Stimulated activated CD4-positive, alpha-beta T cell treated with anti-CD3 and anti-CD28 coated beads, Interleukin-4, amount 100 ng/mL, for 4 hours (primary cell): ENCODE measurements at regions not wholly inside any gene's neighbourhood (a gene's known extent, or its start where the extent isn't known, plus 50 kb on each side); places are given as distances from the start of the nearest gene placed in this dataset.
"Not testable (repeated sequence)": the region's sequence is repeated elsewhere in the genome, so short reads cannot be mapped to it uniquely, and the experiment has no call there.

Experiments
- DNase-seq, 2 experiments: peaks; one replicate each; pipeline ENCODE4 v3.0.0-alpha.2; 2020

DNA sequence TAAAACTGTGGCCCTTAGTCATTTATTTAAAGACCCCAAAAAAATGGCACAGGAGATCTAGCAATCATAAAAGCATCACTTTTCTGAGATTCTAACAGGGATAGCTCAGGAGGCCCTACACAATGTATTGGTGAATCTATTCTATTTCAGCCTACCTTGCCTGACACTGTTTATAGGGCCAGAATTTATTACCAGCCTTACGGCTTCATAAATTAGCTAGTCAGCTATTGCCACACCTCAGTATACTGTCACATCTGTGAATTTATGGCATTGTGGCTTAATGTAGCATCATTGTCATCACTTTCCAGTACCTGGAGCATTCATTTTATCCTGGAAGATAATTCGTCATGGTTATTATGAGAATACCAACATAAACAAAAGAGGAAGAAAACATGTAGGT lies 121.2 kb upstream of the ERG start:
- no peak for DNase-seq

DNA sequence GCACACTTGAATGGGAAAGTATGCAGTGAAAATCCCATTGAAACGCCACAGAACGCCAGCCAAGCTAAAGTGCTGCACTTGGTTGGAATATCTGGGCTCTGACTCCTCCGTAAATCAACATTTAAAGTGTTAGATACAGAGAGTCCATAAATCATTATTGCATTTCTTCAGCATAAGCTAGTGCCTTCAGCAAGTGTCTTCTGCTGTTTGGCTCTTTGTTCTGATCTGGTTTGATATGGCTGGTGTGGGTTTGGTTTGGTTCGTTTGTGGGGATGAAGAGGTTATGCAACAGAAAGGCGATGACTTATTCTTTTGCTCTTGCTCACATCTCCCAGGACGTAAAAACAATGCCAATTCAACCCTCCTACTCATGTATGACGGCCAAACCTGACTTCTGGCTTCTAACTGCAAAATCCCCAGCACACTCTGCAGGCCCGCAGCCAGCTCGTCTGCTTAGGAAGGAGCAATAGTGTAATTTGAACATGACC lies 121.8 kb upstream of the ERG start:
- DNase-seq = no peak

DNA sequence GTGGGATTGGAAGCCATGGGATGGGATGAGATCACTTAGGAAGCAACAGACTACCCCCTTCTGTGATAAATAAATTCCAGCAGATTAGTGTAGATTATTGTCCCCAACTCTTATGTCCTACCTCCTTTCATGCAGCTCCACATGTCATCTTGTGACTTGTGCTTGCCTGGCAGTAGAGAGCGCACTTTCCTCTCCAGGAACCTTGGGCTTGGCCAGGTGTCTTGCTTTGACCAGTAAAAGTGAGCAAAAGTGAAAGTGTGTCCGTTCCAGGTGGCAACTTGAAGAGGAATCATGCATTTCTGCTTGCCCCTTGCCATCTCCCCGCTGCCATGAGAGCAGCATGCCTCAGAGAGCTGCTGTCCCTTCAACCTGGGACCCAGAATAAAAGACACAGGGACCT lies 122.9 kb upstream of the ERG start:
- no peak for DNase-seq

DNA sequence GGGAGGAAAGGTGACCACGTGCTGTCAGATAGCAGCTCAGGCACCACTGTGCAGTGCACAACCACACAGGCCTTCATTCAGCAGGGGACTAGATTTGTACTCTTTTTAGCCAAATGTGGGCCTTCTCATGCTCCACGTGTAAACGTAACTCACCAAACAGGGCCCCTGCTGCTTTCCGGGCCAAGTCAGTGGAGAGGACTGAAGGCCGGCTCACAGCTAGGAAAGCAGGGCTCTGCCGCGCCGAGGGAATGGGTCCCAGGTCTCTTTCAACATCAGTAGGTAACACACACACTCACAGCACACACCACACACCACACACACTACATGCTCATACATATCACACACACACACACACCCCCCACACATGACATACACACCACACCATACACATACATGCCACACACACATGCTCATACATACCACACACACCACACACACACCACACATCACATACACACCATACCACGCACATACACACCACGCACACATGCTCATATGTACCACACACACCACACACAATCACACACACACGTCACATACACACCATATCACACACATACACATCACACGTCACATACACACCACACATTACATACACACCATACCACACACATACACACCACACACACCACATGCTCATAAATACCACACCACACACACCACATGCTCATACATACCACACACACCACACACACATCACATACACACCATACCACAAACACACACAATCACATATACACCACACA lies 124.0 kb upstream of the ERG start:
- DNase-seq = no peak

DNA sequence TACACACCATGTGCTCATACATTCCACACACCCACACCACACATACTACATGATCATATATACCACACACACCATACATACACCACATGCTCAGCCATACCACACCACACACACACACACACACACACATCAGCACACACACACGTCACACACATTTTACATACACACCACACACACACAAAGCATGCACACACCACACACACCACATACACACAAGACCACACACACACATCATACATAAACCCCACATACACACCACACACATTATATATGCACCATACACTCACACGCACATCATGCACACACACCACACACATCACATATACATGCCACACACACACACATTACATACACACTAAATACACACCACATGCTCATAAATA lies 124.5 kb upstream of the ERG start:
- DNase-seq = no peak

DNA sequence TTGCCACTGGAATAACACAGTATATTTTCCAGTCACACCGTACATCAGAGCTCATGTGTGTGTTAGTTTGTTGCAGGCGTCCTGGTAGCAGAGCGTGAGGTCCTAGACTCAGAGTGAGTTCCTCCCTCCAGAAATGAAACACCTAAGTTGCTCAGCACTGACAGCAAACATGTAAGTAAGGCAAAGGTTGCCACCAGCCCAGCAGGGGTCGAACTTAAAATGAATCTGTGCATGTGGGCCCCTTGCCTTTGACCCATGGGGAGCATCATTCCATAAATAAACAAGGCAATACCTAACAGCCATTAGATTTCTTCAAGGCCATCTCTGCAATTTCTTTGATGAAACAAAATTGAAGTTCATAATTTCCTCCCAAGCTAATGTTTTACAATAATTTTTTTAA lies 125.3 kb upstream of the ERG start:
- no peak for DNase-seq

DNA sequence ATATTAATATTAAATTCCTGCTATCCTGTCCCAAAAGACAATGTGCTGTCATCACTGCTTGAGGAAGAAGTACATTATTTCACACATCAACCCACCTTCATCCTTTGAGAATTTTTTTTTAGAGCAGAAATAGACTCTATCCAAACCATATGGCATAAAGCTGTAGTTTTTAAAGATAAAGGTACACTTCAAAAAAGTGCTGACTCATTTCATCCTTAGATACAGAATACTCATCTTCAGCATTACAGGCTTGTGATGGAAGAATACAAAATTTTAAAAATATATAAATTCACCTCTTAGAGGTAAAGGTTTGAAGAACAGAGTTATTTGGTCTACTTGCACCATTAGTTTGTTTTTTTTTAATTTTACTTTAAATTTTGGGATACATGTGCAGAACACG lies 126.7 kb upstream of the ERG start:
- no peak for DNase-seq

DNA sequence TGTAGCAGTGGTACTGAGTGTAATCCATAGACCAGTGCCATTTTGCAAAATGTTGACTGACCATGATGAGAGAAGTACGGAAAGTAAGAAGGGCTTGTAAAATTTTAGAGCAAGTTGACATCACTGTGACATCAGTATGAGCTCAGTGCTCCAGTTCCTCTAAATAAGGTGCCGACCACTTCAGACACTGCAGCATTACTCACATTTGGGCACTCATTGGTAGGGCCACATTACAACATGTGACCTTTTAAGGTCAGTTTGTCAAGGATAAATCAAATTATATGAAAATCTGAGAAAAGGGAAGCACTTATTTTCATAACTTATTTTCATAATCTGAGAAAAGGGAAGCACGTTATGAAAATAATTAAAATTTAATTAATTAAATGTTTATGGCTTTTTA lies 128.0 kb upstream of the ERG start:
- no peak for DNase-seq

DNA sequence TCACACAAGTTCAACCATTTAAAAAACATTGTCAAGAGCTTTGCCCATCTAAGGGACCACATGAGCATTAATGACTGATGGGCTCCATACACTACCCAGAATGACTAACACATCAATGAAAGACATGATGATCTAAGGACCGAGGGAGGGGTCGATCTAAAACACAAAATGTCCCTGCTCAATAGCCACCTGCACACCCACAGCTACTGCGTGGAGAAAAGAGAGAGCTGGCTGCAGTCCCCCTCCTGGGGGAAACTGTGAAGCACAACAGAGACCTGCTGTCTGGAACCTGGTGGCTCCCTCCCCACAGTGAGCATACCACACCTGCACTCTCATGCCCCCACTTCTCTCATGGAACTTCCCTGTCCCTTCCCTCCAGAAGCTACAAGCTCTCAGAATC lies 130.1 kb upstream of the ERG start:
- DNase-seq = no peak

DNA sequence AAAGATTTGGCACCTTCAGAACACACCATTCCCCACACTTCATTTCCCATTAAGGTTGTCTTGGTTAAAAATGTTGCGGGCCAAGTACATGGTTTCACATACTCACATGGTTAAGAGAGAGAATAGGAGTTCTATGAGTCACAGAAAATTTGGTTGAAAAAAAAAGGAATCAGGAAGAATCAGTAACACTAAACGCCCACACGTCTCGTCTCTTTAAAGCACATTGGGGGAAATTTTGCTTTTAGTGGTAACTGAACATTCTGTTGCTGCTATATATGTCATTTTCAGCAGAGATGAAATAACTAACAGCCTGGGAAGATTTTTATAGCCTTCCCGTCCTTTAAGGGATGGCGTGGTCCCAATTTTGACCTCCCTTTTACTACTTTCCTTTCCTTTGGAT lies 132.9 kb upstream of the ERG start:
- DNase-seq = no peak

DNA sequence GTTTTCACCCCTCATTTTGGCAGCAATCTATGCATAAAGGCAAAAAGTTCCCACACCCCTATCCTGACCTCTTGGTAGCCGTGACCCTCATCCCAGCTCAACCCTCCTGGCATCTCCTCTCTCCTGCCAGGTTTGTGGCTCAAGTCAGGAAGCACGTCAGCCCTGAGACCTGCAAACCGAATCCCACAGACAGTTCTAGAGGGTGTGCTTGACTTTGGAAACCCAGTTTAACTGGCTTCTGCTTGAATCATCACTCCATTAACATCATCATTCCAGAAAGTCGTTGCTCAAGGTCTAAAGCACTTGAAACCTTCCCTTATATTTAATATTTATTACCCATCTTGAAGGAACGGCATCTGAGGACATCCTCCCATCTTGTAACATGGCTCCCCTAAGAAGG lies 133.4 kb upstream of the ERG start:
- no peak for DNase-seq

DNA sequence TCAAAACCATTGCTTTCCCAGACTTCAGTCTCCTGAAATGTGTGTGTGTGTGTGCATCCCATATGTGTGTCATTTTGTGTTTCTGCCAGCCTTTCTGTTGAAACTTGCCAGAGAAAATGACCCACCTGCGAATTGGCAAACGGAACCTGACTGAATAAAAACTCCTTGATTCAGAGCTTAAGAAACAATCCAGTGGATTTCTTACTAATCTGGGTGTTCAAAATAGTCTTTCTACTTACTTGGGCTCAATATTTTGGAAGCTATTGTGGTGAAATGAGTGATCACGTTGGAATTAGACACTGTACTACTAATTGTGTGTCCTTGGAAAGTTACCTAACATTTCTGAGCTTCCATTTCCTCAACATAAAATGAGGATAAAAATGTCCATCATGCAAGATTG lies 138.9 kb upstream of the ERG start:
- no peak for DNase-seq

DNA sequence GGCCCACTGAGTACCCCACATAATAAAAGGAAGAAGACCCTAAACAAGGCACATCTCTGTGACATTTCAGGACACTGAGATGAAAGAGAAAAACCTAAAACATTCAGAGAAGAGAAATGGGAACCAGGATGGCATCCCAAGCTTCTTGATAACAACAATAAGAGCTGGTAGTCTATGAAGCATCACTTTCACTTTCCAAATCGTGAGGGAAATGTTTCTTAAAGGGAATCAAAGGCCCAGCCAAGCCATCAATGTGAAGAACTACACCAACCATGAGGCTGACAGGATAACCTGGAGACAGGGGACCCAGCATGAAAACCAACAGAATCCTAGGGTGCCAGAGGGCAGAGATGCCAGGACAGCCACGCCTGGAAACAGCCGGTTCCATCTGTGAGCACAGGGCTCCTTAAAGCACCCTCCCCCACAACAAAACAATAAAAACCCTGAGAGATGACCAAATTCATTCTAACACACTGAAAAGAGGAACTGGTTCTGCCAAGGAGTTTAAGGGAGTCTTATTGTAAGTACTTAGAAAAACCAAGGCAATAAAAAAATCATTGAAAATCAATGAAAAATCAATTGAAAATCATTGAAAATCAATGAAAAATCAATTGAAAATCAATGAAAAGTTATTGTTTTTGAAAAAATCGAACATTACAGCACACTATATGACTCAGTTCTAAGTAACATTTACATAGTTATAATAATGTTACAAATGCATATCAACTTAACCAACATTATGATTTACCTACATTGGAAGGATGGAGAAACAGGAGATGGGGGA lies 141.5 kb upstream of the ERG start:
- no peak for DNase-seq

DNA sequence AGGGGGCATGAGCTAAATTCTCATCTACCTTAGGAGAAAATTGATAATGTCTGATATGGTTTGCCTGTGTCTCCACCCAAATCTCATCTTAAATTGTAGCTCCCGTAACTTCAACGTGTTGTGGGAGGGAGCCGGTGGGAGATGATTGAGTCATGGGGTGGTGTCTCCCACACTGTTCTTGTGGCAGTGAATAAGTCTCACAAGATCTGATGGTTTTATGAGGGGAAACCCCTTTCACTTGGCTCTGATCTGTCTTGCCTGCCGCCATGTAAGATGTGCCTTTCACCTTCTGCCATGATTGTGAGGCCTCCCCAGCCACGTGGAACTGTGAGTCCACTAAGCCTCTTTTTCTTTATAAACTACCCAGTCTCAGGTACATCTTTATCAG lies 142.1 kb upstream of the ERG start:
- not testable (repeated sequence) for DNase-seq

DNA sequence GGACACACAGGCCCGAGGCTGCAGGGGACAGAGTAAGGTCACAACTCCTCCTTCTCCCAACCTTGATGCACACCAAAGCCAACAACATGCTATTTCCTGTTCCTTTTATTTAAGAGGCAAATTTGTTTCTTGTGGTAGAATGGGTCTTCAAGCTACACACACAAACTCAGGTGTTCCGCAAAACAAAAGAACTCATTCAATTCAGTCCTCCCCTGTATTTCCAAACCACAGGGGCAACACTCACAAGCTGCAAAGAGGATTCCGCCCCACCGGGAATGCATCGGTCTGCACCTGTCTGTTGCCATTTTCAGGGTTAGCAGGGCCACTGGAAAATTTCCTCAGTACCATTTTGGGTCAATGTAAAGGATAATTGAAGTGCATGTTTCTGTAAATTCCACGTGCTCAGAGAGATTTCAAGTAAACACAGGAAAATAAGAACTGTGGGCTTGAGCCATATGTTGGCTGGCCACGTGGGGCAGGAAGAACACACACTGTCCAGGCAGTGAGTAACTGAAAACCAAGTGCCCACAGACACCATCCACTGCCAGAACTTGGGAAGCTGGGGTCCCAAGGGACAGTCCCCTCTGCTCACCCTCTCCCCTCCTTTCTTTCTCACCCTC lies 145.2 kb upstream of the ERG start:
- DNase-seq = no peak

DNA sequence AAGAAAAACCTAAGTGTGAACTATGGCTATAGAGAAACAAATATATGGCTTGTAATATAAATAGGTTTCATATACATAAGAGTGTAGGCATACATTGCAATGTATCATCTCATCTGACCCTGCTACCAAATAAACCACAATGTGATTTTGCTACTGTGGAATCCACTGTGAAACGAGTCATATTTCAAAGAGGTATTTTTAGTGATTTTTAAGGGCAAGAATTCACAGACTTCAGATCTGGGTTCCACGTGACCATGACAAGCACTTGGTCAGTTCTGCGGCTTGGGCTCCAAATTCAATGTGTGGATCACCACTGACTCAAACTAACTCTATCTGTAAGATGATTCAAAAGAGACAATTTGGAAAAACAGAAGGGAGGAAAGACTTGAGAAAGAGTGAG lies 147.0 kb upstream of the ERG start:
- DNase-seq = no peak

DNA sequence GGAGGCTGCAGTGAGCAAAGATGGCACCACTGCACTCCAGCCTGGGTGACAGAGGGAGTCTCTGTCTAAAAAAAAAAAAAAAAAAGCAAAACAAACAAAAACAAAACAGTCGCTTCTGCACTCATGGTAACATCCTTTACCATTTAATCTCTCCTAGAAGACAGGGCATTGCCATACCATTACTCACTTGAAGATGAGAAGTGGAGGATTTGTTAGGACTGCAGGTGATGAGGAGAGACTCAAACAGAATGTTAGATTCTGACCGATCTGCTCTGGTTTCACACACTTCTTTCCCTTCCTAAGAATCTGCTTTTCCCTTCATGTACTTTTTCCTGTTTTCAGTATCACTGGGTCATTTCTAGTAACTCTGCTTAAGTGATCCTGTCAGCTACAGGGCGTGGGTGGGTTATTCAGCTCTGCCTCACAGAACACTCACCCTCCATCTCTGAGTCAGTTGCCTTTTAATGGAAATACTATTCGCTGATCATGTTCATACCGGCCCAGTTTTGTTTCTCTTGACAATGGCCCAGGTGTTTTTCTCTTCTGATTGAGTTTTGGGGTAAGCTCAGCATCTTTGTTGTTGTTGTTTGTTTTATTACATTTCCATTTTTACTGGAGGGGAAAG lies 148.0 kb upstream of the ERG start:
- DNase-seq = no peak

DNA sequence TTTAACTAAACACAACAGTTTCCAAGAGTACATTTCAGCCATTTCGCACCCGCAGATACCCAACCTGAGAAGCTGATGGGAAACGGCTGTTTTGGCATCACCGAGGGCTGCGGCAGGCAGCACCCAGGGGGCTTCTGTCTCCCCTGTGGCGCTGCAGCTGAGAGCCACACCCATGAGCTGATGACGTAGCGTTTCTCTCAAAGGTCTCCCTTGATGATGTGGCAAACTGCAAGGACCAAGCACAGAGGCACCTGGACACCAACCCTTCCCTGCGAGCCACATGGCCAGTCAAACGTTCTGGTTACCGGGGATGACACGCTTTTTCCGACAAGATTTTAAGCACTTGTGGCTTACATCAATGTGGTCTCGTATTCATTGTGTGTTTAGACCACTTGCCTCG lies 150.8 kb upstream of the ERG start:
- DNase-seq = no peak

DNA sequence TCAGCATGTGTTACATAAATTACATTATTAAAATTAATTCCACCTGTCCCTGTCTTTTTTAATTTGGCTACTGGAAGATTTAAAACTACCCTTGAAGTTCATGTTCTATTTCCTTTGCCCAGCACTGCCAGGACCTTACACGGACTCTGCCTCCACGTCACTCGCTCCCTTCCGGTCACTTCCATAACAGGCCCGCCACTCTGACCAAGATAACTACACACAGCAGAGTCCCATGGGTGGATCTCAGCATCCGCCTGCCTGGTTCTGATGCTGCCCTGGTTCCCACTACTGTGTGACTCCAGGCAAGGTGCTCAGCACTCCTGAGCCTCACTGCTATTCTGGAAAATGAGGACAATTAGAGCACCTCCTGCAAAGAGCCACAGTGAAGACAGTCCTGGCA lies 153.3 kb upstream of the ERG start:
- no peak for DNase-seq

DNA sequence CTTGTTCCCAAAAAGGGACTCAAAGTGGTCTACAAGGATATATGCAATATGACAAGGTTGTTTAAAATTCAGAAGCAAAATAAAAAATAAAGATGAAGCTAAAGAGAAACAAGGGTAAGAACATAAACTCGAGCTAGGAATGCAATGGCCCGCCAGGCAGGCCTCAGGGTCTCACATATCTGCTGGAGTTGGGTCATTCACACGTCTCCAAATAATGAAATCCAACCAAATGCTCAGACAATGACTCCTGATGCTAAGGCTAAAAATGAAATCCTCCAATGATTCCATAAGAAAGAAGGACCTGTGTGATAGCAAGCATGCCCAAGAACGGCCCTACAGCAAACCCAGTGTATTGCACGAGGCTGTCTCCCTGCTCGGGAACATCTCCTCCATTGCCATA lies 153.3 kb upstream of the ETS2 start:
- no peak for DNase-seq

DNA sequence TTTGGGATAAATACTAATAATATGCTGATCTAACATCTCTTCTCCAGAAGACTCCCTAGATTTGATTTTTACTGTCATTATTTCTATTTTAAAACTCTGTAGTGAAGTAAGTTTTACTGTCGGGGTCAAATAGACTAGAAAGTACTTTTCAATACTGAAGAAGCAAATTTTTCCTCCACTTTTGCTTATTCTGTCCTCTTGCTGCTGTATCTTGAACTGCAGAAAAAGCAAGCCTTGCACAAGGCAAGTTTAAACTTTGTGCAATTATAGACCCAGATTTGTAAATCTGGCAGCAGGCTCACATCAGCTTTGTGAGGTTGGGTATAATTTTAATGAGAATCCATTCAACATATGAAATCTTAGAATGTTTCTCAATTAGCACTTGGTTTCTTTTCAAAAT lies 151.1 kb upstream of the ETS2 start:
- DNase-seq = no peak

DNA sequence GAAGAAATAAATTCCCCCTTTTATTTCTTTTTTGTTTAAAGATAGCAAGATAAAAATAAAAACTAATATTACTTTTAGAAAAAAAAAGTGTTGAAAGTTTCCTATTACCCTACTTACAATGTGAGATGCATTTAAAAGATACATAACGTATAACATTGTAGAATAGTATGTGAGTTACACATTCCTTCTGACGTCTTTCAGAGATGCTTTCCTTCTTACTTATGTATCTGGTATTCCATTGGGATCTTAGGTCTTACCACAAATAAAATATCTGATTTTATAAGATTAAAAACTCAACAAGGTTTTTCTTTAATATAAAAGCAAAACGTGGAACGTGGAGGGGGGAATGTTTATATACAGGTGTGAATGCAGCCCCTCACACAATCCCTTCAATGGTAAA lies 147.2 kb upstream of the ETS2 start:
- no peak for DNase-seq

DNA sequence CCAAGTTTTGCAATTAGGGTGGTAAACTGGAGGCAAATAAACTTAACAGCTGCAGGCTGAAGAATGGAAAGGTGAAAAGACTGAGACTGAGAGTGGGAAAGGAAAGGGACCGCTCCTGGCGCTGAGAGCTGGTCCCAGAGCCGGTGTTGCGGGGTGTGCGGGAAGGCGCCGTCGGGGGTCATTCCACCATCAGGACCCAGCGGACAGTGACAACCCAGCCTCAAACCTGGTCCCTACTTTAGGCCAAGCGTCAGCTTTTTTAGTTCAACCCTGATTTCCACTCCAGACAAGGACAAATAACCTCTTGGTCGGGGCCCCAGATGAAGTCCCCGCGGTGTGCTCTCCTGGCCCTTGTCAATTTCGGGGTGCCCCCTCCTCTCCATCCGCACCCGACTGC lies 145.8 kb upstream of the ETS2 start:
- DNase-seq = no peak
